ENCODE measurements at regions not wholly inside any gene's neighbourhood (a gene's known extent, or its start where the extent isn't known, plus 50 kb on each side); places are given as distances from the start of the nearest gene placed in this dataset.

GRCh38 chr16:49953090-49953489, 71.9 kb upstream of the CNEP1R1 start:
- TF ChIP-seq CTCF (IDR thresholded peaks at IDR 0.05; ENCODE audit: low read length) (no peak), EZH2 (optimal IDR thresholded peaks at IDR 0.05; ENCODE audit: low read depth, low read length) (no peak), EZH2phosphoT487 (IDR thresholded peaks at IDR 0.05; ENCODE audit: low read length) (no peak)
